Smooth muscle cell (in vitro differentiated cells): ENCODE measurements at regions not wholly inside any gene's neighbourhood (a gene's known extent, or its start where the extent isn't known, plus 50 kb on each side); places are given as distances from the start of the nearest gene placed in this dataset.

Experiments
- DNase-seq: peaks from one replicate; lab custom pipeline; 2025; ENCODE audit not compliant: unreplicated experiment; lab: John Stamatoyannopoulos, UW
- H2AFZ ChIP-seq: fragments of 200-600 bp; sonication (generic); 2 replicates; pipeline ENCODE4 v1.6.0; 2016; ENCODE audit warnings: antibody characterized with exemption, low read depth, mild to moderate bottlenecking
- H3F3A ChIP-seq: fragments of 200-600 bp; sonication (generic); 2 replicates; pipeline ENCODE4 v1.6.0; 2017; ENCODE audit warnings: antibody characterized with exemption, low read depth
- H3K27ac ChIP-seq: fragments of 200-600 bp; sonication (generic); 2 replicates; pipeline ENCODE4 v1.5.1; 2016; ENCODE audit warnings: low read depth, mild to moderate bottlenecking
- H3K27me3 ChIP-seq: fragments of 200-600 bp; sonication (generic); 2 replicates; pipeline ENCODE4 v1.6.1; 2016; ENCODE audit warnings: low read depth, mild to moderate bottlenecking
- H3K36me3 ChIP-seq: fragments of 200-600 bp; sonication (generic); 2 replicates; pipeline ENCODE4 v1.5.1; 2016; ENCODE audit warnings: low read depth
- H3K4me1 ChIP-seq: fragments of 200-600 bp; sonication (generic); 2 replicates; pipeline ENCODE4 v1.5.1; 2016; ENCODE audit warnings: low read depth
- H3K4me2 ChIP-seq: fragments of 200-600 bp; sonication (generic); 2 replicates; pipeline ENCODE4 v1.6.0; 2016; ENCODE audit warnings: mild to moderate bottlenecking
- H3K4me3 ChIP-seq: fragments of 200-600 bp; sonication (generic); 2 replicates; pipeline ENCODE4 v1.5.1; 2016; ENCODE audit warnings: mild to moderate bottlenecking
- H3K79me2 ChIP-seq: fragments of 200-600 bp; sonication (generic); 2 replicates; pipeline ENCODE4 v1.6.0; 2016; ENCODE audit warnings: low read depth, mild to moderate bottlenecking
- H3K9ac ChIP-seq: fragments of 200-600 bp; sonication (generic); 2 replicates; pipeline ENCODE4 v1.6.0; 2016; ENCODE audit warnings: low read depth
- H3K9me3 ChIP-seq: fragments of 200-600 bp; sonication (generic); replicated peaks from 2 replicates; pipeline ENCODE4 v1.5.1; 2016; ENCODE audit warnings: low read depth
- H4K20me1 ChIP-seq: fragments of 200-600 bp; sonication (generic); 2 replicates; pipeline ENCODE4 v1.6.0; 2016; ENCODE audit warnings: low read depth
- CTCF ChIP-seq: fragments of 200-600 bp; sonication (generic); IDR thresholded peaks from 2 replicates; pipeline ENCODE4 v1.5.1; 2017; ENCODE audit warnings: borderline replicate concordance, mild to moderate bottlenecking, antibody characterized with exemption; ENCODE audit not compliant: insufficient read depth, poor library complexity, severe bottlenecking
- WGBS: methylation state at CpG from one replicate; pipeline ENCODE4 v1.1.7; 2016; ENCODE audit warnings: low lambda C conversion rate; 5-methylcytosine and 5-hydroxymethylcytosine counted together

- no peak for DNase-seq
- H4K20me1 ChIP-seq, result no peaks in the 10 kb centered on the region
- H3K4me1 ChIP-seq, result no peaks in the 10 kb centered on the region
- H3K4me2 ChIP-seq, result no peak overlapping the region
- no peaks in the 10 kb centered on the region for H3F3A ChIP-seq
- no peaks in the 10 kb centered on the region for H3K36me3 ChIP-seq
- H3K27me3 ChIP-seq, result no peaks in the 10 kb centered on the region
- no peak for TF ChIP-seq CTCF
- H3K9me3 ChIP-seq, result no peaks in the 10 kb centered on the region
- no peak overlapping the region for H3K4me3 ChIP-seq
- H3K79me2 ChIP-seq, result no peaks in the 10 kb centered on the region
- H2AFZ ChIP-seq, result no peak overlapping the region
- no peak overlapping the region for H3K27ac ChIP-seq
- WGBS, result 65% methylated on average over 2 of the region's 2 CpGs
- no peak overlapping the region for H3K9ac ChIP-seq
Measured at GRCh38 chr16:65469116-65469515, 347.3 kb upstream of the CDH11 start.

GRCh38 chr16:65468133-65468532 is 346.3 kb upstream of the CDH11 start:
- 65% methylated on average over 1 of the region's 1 CpG for WGBS
- DNase-seq, result no peak
- no peaks in the 10 kb centered on the region for H3K27me3 ChIP-seq
- H3K9ac ChIP-seq, result no peak overlapping the region
- no peaks in the 10 kb centered on the region for H3K4me1 ChIP-seq
- H3K9me3 ChIP-seq, result no peaks in the 10 kb centered on the region
- no peaks in the 10 kb centered on the region for H3K36me3 ChIP-seq
- no peak overlapping the region for H3K27ac ChIP-seq
- H3K4me3 ChIP-seq, result no peak overlapping the region
- no peak overlapping the region for H2AFZ ChIP-seq
- no peak for TF ChIP-seq CTCF
- no peaks in the 10 kb centered on the region for H3K79me2 ChIP-seq
- no peak overlapping the region for H3K4me2 ChIP-seq
- H4K20me1 ChIP-seq, result no peaks in the 10 kb centered on the region
- no peaks in the 10 kb centered on the region for H3F3A ChIP-seq

GRCh38 chr16:65463652-65464260 is 341.9 kb upstream of the CDH11 start:
- no peak for TF ChIP-seq CTCF
- no peaks in the 10 kb centered on the region for H3K79me2 ChIP-seq
- 91% methylated on average over 3 of the region's 3 CpGs for WGBS
- no peak overlapping the region for H3K27ac ChIP-seq
- H3F3A ChIP-seq, result no peaks in the 10 kb centered on the region
- no peaks in the 10 kb centered on the region for H3K4me1 ChIP-seq
- no peak overlapping the region for H3K9ac ChIP-seq
- no peak overlapping the region for H2AFZ ChIP-seq
- no peaks in the 10 kb centered on the region for H4K20me1 ChIP-seq
- H3K9me3 ChIP-seq, result no peaks in the 10 kb centered on the region
- H3K27me3 ChIP-seq, result no peaks in the 10 kb centered on the region
- no peaks in the 10 kb centered on the region for H3K36me3 ChIP-seq
- H3K4me3 ChIP-seq, result no peak overlapping the region
- DNase-seq, result no peak
- H3K4me2 ChIP-seq, result no peak overlapping the region

- TF ChIP-seq CTCF, result no peak
- DNase-seq, result no peak
Measured at GRCh38 chr16:65457084-65457483, 335.2 kb upstream of the CDH11 start.

More at GRCh38 chr16:65457084-65457483, 335.2 kb upstream of the CDH11 start:
- no peaks in the 10 kb centered on the region for H3K27me3 ChIP-seq
- no peak overlapping the region for H3K4me2 ChIP-seq
- 97% methylated on average over 2 of the region's 2 CpGs for WGBS
- no peaks in the 10 kb centered on the region for H3F3A ChIP-seq
- no peak overlapping the region for H3K27ac ChIP-seq
- H3K4me1 ChIP-seq, result no peaks in the 10 kb centered on the region
- no peak overlapping the region for H2AFZ ChIP-seq
- H4K20me1 ChIP-seq, result no peaks in the 10 kb centered on the region
- H3K9ac ChIP-seq, result no peak overlapping the region
- no peaks in the 10 kb centered on the region for H3K9me3 ChIP-seq
- no peaks in the 10 kb centered on the region for H3K79me2 ChIP-seq
- H3K36me3 ChIP-seq, result no peaks in the 10 kb centered on the region
- no peak overlapping the region for H3K4me3 ChIP-seq
